ENCODE measurements at regions not wholly inside any gene's neighbourhood (a gene's known extent, or its start where the extent isn't known, plus 50 kb on each side); places are given as distances from the start of the nearest gene placed in this dataset.
"Not testable (repeated sequence)": the region's sequence is repeated elsewhere in the genome, so short reads cannot be mapped to it uniquely, and the experiment has no call there.

DNA sequence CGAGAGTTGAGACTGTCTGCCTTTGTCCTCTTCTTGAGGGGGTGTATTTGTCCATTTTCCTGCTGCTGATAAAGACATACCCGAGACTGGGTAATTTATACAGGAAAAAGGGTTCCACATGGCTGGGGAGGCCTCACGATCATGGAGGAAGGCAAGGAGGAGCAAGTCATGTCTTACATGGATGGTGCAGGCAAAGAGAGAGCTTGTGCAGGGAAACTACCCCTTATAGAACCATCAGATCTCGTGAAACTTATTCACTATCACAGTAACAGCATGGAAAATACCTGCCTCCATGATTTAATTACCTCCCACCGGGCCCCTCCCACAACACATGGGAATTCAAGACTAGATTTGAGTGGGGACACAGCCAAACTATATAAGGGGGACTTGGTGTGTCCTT lies 338.2 kb upstream of the TNRC6C start:
- no peak for DNase-seq (ENCODE audit: extremely low read depth, low read depth)

GRCh38 chr17:77622084-77622483 lies 336.4 kb upstream of the TNRC6C start:
- not testable (repeated sequence) for DNase-seq (ENCODE audit: extremely low read depth, low read depth)

- DNase-seq (ENCODE audit: extremely low read depth, low read depth), result no peak
Observed at GRCh38 chr17:77622647-77623046, 335.9 kb upstream of the TNRC6C start.

DNA sequence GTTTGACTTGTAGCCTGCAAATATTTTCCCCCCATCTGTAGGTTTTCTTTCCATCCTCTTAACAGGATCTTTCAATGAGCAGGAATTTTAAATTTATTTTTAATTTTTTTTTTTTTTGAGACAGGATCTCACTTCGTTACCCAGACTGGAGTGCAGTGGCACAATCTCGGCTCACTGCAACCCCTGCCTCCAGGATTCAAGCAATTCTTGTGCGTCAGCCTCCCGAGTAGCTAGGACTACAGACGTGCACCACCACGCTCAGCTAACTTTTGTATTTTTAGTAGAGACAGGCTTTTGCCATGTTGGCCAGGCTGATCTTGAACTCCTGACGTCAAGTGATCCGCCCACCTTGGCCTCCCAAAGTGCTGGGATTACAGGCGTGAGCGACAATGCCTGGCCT lies 335.2 kb upstream of the TNRC6C start:
- not testable (repeated sequence) for DNase-seq (ENCODE audit: extremely low read depth, low read depth)

- DNase-seq (ENCODE audit: extremely low read depth, low read depth), result no peak
Observed at GRCh38 chr17:77628035-77628434, 330.5 kb upstream of the TNRC6C start.

DNA sequence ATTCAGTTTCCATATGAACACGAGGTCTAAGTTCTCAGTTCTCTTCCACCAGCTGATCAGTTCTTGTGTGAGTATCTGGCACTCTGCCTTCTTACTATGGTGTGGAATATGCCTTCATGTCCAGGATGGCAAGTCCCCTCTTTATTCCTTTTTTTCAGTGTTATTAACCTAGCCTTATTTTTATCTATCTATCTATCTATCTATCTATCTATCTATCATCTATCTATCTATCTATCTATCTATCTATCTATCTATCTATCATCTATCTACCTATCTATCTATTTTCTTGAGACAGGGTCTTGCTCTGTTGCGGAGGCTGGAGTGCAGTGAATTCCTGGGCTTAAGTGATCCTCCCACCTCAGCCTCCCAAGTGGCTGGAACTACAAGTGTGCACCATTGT lies 329.2 kb upstream of the TNRC6C start:
- not testable (repeated sequence) for DNase-seq (ENCODE audit: extremely low read depth, low read depth)

- DNase-seq (ENCODE audit: extremely low read depth, low read depth), result no peak
Observed at GRCh38 chr17:77631307-77631706, 327.2 kb upstream of the TNRC6C start.

- DNase-seq (ENCODE audit: extremely low read depth, low read depth), result no peak
Observed at GRCh38 chr17:77632619-77633018, 325.9 kb upstream of the TNRC6C start.

GRCh38 chr17:77634710-77635109 lies 323.8 kb upstream of the TNRC6C start:
- no peak for DNase-seq (ENCODE audit: extremely low read depth, low read depth)

DNA sequence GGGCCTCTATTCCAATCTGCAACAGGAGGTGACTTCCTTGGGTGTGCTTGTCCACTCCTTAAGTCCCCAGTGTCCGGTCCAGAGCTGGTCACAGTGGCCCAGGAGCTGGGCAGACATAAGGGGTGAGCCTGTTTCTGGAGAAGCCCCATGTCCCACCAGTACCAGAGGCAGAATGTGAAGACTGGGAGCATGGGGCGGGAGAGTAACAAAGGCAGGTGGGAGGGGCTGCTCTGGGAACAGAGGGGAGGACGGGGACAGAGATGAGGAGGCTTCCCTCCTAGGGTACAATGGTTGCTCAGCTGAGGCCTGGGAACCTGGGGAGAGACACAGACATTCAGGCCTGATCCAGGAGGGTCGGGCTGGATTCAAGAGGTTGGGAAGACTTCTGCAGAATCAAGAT lies 323.3 kb upstream of the TNRC6C start:
- DNase-seq (ENCODE audit: extremely low read depth, low read depth), result no peak

DNA sequence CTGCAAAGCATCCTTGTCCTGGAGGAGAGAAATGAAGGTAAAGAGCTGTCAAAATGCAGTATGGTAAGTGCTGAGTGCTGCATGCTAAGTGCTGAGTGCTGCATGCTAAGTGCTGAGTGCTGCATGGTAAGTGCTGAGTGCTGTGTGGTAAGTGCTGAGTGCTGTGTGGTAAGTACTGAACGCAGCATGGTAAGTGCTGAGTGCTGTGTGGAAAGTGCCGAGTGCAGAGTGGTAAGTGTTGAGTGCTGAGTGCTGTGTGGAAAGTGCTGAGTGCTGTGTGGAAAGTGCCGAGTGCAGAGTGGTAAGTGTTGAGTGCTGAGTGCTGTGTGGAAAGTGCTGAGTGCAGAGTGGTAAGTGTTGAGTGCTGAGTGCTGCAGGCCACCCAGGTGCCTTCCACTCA lies 322.7 kb upstream of the TNRC6C start:
- not testable (repeated sequence) for DNase-seq (ENCODE audit: extremely low read depth, low read depth)

DNA sequence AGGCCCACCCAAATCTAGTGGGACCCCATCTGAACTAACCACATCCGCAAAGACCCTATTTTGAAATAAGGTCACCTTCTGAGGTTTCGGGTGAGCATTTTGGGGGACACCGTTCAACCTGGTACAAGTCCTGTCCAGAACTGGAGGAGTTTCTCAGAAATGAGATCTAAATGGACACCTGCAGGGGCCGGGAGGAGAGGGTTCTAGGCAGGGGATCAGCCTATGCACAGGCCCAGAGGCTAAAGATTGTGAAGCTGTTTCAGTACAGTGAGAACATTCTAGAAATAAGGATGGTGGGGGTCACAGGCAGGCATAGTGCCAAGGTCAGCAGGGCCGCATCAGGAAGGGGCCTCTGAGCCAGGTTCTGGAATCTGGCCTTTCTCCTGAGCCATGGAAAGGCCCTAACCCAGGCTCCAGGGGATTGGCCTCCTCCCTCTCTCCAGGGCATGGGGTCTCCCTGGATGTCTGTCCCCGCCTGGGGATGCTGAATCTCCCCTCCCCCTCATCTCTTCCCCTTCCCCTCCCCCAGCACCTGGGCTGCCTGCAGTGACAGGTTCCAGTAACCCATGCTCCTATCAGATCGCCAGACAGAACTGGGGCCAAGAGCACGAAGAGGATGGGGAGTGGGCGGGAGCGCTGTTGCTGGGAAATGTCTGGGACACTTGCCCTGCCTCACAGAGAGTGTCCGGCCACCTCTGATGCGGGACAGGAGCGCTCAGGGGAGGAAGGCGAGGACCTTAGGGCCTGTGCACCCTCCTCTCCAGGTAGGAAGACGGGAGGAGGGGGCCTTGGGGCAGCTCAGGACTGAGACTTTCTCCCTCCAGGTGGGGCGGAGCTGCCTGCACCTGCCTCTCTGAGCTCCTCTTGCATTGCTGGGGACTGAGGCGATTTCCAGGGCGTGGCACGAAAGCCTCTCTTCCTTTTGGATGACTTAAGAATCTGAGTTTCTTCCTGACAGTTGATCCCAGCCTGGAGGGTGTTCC lies 321.4 kb upstream of the TNRC6C start:
- DNase-seq (ENCODE audit: extremely low read depth, low read depth), result no peak

DNA sequence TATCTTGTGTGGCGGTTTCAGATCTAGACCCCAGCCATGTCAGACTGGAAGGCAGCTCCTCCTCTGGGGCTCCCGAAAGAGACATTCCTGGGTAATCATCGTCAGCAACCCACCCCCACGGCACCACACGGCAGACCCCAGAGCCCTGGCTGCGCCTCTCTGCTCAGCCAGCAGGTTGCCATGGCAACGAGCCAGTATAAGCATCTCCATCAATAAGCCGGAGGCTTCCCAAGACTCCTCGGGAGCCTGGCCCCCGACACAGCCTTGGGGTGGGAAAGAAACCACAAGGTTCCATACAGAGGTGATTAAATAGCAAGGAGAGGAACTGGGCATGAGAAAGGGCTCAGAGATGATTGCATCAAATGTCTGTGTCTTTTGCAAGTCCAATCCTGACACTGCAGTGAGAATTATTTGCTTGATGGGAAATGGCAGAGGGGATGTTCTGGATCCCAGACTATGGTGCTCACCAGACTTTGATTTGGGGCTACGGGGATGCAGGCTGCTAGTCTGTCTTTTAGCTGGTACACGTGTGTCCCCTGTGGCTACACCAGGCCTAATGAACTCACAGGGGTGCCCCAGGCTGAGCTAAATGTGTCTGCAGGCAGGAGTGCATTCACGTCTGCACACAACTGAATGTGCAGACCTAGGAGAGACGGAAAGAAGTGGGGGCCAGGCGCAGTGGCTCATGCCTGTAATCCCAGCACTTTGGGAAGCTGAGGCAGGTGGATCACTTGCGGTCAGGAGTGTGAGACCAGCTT lies 320.5 kb upstream of the TNRC6C start:
- no peak for DNase-seq (ENCODE audit: extremely low read depth, low read depth)

DNA sequence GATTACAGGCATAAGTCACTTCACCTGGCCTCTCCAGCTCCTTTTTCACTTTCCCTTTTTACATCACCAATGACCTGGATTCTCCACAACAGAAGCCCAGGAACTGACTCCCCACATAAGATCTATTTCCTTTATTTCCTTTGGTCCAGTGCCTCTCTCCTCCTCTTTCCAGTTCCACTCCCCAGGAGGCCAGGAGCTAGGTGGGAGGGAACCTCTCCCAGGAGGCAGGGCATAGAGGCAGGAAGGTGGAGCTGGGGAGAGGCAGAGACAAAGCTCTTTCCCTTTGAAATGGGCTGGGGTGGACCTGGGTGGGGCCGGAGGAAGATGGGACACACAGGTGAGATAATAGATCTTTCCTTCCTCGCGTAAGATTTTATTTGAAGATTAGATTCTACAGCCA lies 318.3 kb upstream of the TNRC6C start:
- DNase-seq (ENCODE audit: extremely low read depth, low read depth), result no peak

DNA sequence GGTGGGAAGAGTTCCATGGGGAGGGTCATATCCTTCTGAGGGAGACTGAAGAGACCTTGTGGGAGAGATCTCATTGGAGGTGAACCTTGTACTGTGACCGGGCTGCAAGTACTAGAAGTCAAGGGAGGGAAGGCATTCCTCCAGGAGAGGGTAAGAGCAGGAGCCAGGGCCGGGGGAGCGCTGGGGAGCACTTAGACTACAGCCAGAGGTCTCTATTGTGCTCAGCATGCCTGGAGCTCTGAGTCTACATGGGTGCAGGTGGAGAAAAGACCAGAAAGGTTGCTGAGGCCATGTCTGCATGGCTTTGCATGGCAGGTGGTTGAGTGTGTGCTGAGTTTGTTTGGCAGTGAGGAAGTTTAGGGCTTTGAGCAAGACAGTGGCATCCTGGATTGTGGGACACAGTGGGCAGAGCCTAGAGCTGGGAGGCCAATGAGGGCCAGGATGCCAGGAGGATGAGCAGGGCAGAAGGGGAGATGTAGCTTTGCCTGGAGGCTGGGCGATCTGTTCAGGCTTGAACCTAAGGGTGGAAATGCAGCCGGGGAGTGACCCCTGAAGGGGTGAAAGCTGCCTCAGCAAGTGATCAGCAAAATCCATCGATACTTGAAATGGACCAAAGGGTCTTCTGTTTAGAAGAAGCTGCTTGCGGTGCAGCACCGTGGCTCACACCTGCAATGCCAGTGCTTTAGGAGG lies 317.4 kb upstream of the TNRC6C start:
- DNase-seq (ENCODE audit: extremely low read depth, low read depth), result no peak

- DNase-seq (ENCODE audit: extremely low read depth, low read depth), result no peak
Observed at GRCh38 chr17:77641718-77642117, 316.8 kb upstream of the TNRC6C start.

GRCh38 chr17:77644181-77645071 lies 314.1 kb upstream of the TNRC6C start:
- no peak for DNase-seq (ENCODE audit: extremely low read depth, low read depth)

DNA sequence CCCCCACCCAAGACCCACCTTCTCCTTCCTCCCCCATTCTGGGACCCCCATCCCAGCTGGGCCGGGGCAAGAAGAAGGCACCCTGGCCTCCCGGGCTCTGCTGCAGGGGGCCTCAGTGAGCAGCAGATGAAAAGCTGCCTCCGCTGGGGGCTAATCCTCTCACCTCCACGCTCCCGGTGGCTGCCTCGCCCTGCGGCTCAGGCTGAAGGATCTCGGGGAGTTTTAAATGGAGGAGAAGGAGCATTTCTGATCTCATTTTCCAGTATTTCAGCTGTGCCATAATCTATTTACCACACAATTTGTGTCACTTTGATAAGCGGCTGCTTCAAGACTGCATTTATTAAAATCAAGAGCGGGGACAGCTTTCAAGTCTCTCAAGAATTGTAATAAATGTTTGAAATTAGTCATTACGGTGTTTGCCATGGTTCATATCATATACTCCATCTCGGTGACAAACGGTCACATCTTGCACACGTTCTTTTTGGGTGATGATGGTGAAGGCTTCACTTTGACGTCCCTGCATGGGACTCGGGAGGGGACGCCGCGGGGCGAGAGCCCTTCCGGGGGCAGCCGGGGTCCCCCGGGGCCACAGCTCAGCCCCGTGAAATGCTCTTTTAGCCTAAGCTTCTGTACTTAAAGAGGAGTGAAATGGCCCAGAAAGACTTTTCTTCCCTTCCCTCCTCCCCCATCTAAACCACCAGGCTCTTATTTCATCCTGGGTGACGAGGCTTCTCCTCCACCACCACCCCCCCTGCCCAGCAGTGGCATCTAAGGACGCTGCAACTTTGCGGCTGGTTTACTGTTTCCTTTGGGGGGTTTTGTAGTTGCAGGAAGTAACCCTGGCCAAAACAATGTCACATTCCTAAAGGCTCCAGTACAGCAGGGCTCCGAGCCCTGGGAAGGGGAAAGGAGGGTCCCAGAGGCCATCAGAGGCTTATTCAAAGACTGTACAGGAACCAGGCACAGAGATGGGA lies 313.1 kb upstream of the TNRC6C start:
- no peak for DNase-seq (ENCODE audit: extremely low read depth, low read depth)

GRCh38 chr17:77646046-77646430 lies 312.5 kb upstream of the TNRC6C start:
- no peak for DNase-seq (ENCODE audit: extremely low read depth, low read depth)

Measured in NCI-H460 (cell line).